Sigmoid colon (tissue), 4 donors: ENCODE measurements at regions not wholly inside any gene's neighbourhood (a gene's known extent, or its start where the extent isn't known, plus 50 kb on each side); places are given as distances from the start of the nearest gene placed in this dataset.

Source experiments
- CTCF ChIP-seq, 4 experiments: fragments of 450-650 bp in 3 of 4; fragments of 200-600 bp in 1 of 4; IDR thresholded peaks; one replicate each; pipeline ENCODE4 v1.5.1; 2016 to 2019; ENCODE audit warnings: antibody characterized with exemption in 4 of 4, mild to moderate bottlenecking in 3 of 4, moderate library complexity in 2 of 4
- EP300 ChIP-seq, 4 donors: sonication (generic); formaldehyde crosslinking; IDR thresholded peaks; one replicate each; pipeline ENCODE4 v1.6.1; 2017; ENCODE audit warnings: antibody characterized with exemption in 4 of 4
- POLR2A ChIP-seq, 2 donors: fragments of 450-650 bp; IDR thresholded peaks; one replicate each; pipeline ENCODE4 v1.6.1; 2016; ENCODE audit warnings: antibody characterized with exemption in 2 of 2, mild to moderate bottlenecking in 2 of 2, moderate library complexity in 2 of 2
- POLR2AphosphoS5 ChIP-seq, 4 donors: sonication (generic); formaldehyde crosslinking; IDR thresholded peaks; one replicate each; pipeline ENCODE4 v1.6.1; 2017; ENCODE audit warnings: antibody characterized with exemption in 4 of 4

GRCh38 chr1:94672934-94673333, 131.4 kb upstream of the F3 start:
- TF ChIP-seq EP300 (IDR thresholded peaks at IDR 0.05): no peak
- TF ChIP-seq CTCF (IDR thresholded peaks at IDR 0.05): no peak
- no peak for TF ChIP-seq POLR2AphosphoS5 (IDR thresholded peaks at IDR 0.05)
- TF ChIP-seq POLR2A (IDR thresholded peaks at IDR 0.05): no peak
